GM21529 (cell line): ENCODE measurements at regions not wholly inside any gene's neighbourhood (a gene's known extent, or its start where the extent isn't known, plus 50 kb on each side); places are given as distances from the start of the nearest gene placed in this dataset.

ENCODE experiments used
- ATAC-seq: cut with Tn5 transposase; IDR thresholded peaks from one replicate; pipeline ENCODE4 v1.9.1; 2021; ENCODE audit not compliant: unreplicated experiment

- ATAC-seq, result no peak
These were observed 98.8 kb upstream of the MYCBP2 start for GRCh38 chr13:77425705-77426104.

GRCh38 chr13:77423296-77423695, 96.4 kb upstream of the MYCBP2 start:
- no peak for ATAC-seq

- no peak for ATAC-seq
These were observed 95.8 kb upstream of the MYCBP2 start for GRCh38 chr13:77422724-77423123.

GRCh38 chr13:77417897-77418296, 91.0 kb upstream of the MYCBP2 start:
- no peak for ATAC-seq

- no peak for ATAC-seq
These were observed 89.8 kb upstream of the MYCBP2 start for GRCh38 chr13:77416666-77417212.

GRCh38 chr13:77415253-77416071, 88.6 kb upstream of the MYCBP2 start:
- peak; percentile 92 for ATAC-seq

- ATAC-seq, result no peak
These were observed 86.0 kb upstream of the MYCBP2 start for GRCh38 chr13:77412860-77413259.

GRCh38 chr13:77412116-77412635, 85.3 kb upstream of the MYCBP2 start:
- no peak for ATAC-seq

GRCh38 chr13:77409412-77409811, 82.5 kb upstream of the MYCBP2 start:
- ATAC-seq, result no peak

- no peak for ATAC-seq
These were observed 79.9 kb upstream of the MYCBP2 start for GRCh38 chr13:77406644-77407440.

- ATAC-seq, result no peak
These were observed 72.1 kb upstream of the MYCBP2 start for GRCh38 chr13:77398825-77399620.

- no peak for ATAC-seq
These were observed 70.7 kb upstream of the MYCBP2 start for GRCh38 chr13:77397636-77398035.

GRCh38 chr13:77391475-77391874, 64.6 kb upstream of the MYCBP2 start:
- ATAC-seq, result no peak

GRCh38 chr13:77390391-77390790, 63.5 kb upstream of the MYCBP2 start:
- ATAC-seq, result no peak

GRCh38 chr13:77389625-77390000, 62.7 kb upstream of the MYCBP2 start:
- peak; percentile 60 for ATAC-seq

GRCh38 chr13:77388944-77389624, 62.2 kb upstream of the MYCBP2 start:
- peak; percentile 6 for ATAC-seq

- no peak for ATAC-seq
These were observed 60.8 kb upstream of the MYCBP2 start for GRCh38 chr13:77387607-77388200.

- peak; percentile 63 for ATAC-seq
These were observed 60.1 kb upstream of the MYCBP2 start for GRCh38 chr13:77386880-77387606.

- no peak for ATAC-seq
These were observed 59.2 kb upstream of the MYCBP2 start for GRCh38 chr13:77386046-77386445.
